ENCODE measurements at regions not wholly inside any gene's neighbourhood (a gene's known extent, or its start where the extent isn't known, plus 50 kb on each side); places are given as distances from the start of the nearest gene placed in this dataset.

DNA sequence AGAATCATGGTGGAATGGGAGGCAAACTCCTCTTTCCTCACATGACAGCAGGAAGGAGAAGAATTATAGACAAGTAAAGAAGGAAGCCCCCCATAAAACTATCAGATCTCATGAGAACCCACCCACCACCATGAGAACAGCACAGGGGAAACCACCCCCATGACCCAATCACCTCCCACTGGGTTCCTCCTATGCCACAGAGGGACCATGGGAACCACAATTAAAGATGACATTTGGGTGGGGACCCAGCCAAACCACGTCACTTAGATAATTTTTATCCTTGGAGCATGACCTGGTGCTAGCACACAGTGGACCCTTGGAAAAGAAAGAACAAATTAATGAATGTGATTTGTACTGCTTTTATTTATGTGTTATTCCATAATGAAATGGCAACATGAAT lies 188.6 kb upstream of the NCKAP5 start:
- TF ChIP-seq RAD21 (IDR thresholded peaks at IDR 0.05; ENCODE audit: low read depth) = no peak
- TF ChIP-seq CEBPB (IDR thresholded peaks at IDR 0.05; ENCODE audit: low read depth) = no peak
- TF ChIP-seq, protein P1, sequence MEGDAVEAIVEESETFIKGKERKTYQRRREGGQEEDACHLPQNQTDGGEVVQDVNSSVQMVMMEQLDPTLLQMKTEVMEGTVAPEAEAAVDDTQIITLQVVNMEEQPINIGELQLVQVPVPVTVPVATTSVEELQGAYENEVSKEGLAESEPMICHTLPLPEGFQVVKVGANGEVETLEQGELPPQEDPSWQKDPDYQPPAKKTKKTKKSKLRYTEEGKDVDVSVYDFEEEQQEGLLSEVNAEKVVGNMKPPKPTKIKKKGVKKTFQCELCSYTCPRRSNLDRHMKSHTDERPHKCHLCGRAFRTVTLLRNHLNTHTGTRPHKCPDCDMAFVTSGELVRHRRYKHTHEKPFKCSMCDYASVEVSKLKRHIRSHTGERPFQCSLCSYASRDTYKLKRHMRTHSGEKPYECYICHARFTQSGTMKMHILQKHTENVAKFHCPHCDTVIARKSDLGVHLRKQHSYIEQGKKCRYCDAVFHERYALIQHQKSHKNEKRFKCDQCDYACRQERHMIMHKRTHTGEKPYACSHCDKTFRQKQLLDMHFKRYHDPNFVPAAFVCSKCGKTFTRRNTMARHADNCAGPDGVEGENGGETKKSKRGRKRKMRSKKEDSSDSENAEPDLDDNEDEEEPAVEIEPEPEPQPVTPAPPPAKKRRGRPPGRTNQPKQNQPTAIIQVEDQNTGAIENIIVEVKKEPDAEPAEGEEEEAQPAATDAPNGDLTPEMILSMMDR (IDR thresholded peaks at IDR 0.05 in 2 of 3, conservative IDR thresholded peaks at IDR 0.05 in 1 of 3; ENCODE audit: borderline replicate concordance in 1 of 3, insufficient read depth in 1 of 3, low read depth in 2 of 3, low read length in 2 of 3) = no peak
- no peak for TF ChIP-seq JUND (IDR thresholded peaks at IDR 0.05)
- no peak for TF ChIP-seq EZH2phosphoT487 (IDR thresholded peaks at IDR 0.05; ENCODE audit: borderline replicate concordance)
- no peak for TF ChIP-seq YY1 (IDR thresholded peaks at IDR 0.05; ENCODE audit: extremely low read depth, insufficient replicate concordance, low read depth, low read length)
